Activated CD8-positive, alpha-beta T cell treated with anti-CD3 and anti-CD28 coated beads for 36 hours (primary cell): ENCODE measurements at regions not wholly inside any gene's neighbourhood (a gene's known extent, or its start where the extent isn't known, plus 50 kb on each side); places are given as distances from the start of the nearest gene placed in this dataset.

Source experiments
- ATAC-seq: fragments of 200-7000 bp; cut with Tn5 transposase; one replicate; pipeline ENCODE4 v1.10.0; 2021; ENCODE audit warnings: mild to moderate bottlenecking, moderate library complexity
- CTCF ChIA-PET: fragments of 350-600 bp; sonication (Branson Sonifier 250); formaldehyde crosslinking; loops from one replicate; lab custom pipeline; 2021; ENCODE audit warnings: antibody characterized with exemption; lab: Charles Lee
- POLR2A ChIA-PET: fragments of 350-600 bp; sonication (Branson Sonifier 250); formaldehyde crosslinking; loops from one replicate; lab custom pipeline; 2021; ENCODE audit warnings: antibody characterized with exemption; lab: Charles Lee
- DNase-seq: peaks from one replicate; pipeline ENCODE4 v3.0.0-alpha.2; 2020
- H3K27ac Mint-ChIP-seq: one replicate; pipeline ENCODE4 v1.8.0; 2021; ENCODE audit warnings: mild to moderate bottlenecking, mixed read lengths
- H3K27me3 Mint-ChIP-seq: one replicate; pipeline ENCODE4 v1.8.0; 2021; ENCODE audit warnings: mixed read lengths
- H3K36me3 Mint-ChIP-seq: one replicate; pipeline ENCODE4 v1.8.0; 2021; ENCODE audit warnings: low read depth, mixed read lengths
- H3K4me1 Mint-ChIP-seq: one replicate; pipeline ENCODE4 v1.8.0; 2021; ENCODE audit warnings: low read depth, mixed read lengths
- H3K4me3 Mint-ChIP-seq: one replicate; pipeline ENCODE4 v1.8.0; 2021; ENCODE audit warnings: mild to moderate bottlenecking, moderate library complexity, mixed read lengths
- H3K9me3 Mint-ChIP-seq: one replicate; pipeline ENCODE4 v1.8.0; 2021; ENCODE audit warnings: mixed read lengths
- intact Hi-C: fragments of 100-400 bp; cut with micrococcal nuclease; formaldehyde crosslinking; loops from one replicate; pipeline ENCODE4 v1.10.0; 2022
- TF ChIP-seq, protein P1 (sequence below): fragments of 200-600 bp; IDR thresholded peaks from one replicate; pipeline ENCODE4 v1.8.0; 2022; ENCODE audit warnings: antibody characterized with exemption, mild to moderate bottlenecking

DNA sequence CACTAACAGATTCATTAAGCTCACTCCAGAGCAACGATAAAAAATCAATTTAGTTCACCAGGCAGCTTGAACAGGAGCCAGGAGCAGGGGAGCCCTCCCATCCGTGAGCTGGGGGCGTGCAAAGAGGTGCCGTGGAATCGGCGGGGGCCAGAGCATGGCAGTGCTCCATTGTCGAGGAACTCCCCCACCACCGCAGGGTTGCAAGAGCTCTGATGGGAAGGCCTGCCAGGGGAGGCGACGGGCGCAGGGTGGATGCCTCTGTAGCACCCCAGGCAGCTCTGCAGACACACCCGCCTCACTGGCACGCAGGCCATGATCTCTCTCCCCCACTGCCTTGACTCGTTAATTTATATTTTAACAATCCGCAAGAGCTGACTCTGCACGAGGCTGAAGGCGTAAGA is 433.2 kb downstream of the MIAT start:
- intact Hi-C loops, result no loop called here
- ATAC-seq (no peak), DNase-seq (no peak)
- Mint-ChIP-seq H3K4me3 (no peak overlapping the region), H3K27me3 (peaks cover 9% of the 10 kb centered on the region), H3K9me3 (peaks cover 1% of the 10 kb centered on the region), H3K27ac (no peak overlapping the region), H3K36me3 (no peaks in the 10 kb centered on the region), H3K4me1 (no peaks in the 10 kb centered on the region)
- TF ChIP-seq, protein P1, sequence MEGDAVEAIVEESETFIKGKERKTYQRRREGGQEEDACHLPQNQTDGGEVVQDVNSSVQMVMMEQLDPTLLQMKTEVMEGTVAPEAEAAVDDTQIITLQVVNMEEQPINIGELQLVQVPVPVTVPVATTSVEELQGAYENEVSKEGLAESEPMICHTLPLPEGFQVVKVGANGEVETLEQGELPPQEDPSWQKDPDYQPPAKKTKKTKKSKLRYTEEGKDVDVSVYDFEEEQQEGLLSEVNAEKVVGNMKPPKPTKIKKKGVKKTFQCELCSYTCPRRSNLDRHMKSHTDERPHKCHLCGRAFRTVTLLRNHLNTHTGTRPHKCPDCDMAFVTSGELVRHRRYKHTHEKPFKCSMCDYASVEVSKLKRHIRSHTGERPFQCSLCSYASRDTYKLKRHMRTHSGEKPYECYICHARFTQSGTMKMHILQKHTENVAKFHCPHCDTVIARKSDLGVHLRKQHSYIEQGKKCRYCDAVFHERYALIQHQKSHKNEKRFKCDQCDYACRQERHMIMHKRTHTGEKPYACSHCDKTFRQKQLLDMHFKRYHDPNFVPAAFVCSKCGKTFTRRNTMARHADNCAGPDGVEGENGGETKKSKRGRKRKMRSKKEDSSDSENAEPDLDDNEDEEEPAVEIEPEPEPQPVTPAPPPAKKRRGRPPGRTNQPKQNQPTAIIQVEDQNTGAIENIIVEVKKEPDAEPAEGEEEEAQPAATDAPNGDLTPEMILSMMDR, result no peak
- POLR2A ChIA-PET, result no interaction called here
- CTCF ChIA-PET, result no interaction called here

DNA sequence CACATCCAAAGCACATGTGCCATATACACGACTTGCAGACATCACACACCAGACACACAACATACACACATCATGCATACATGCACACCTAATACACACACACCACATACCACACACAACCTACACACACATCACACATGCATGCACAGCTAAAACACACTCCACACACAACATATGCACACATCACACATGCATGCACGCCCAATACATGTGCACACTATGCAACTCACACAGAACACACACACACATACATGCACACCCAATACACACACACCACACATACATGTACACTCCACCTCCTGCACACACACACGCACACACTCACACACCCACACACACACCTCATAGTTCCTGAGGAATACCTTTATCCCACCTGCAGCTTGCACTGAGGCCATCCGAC is 436.0 kb downstream of the MIAT start:
- Mint-ChIP-seq H3K9me3 (no peaks in the 10 kb centered on the region), H3K4me1 (no peaks in the 10 kb centered on the region), H3K36me3 (no peaks in the 10 kb centered on the region), H3K27me3 (peaks cover 3% of the 10 kb centered on the region), H3K4me3 (no peak overlapping the region), H3K27ac (no peak overlapping the region)
- no peak for DNase-seq
- CTCF ChIA-PET, result no interaction called here
- no peak for ATAC-seq
- POLR2A ChIA-PET, result no interaction called here
- intact Hi-C loops, result no loop called here
- TF ChIP-seq, protein P1, result no peak

DNA sequence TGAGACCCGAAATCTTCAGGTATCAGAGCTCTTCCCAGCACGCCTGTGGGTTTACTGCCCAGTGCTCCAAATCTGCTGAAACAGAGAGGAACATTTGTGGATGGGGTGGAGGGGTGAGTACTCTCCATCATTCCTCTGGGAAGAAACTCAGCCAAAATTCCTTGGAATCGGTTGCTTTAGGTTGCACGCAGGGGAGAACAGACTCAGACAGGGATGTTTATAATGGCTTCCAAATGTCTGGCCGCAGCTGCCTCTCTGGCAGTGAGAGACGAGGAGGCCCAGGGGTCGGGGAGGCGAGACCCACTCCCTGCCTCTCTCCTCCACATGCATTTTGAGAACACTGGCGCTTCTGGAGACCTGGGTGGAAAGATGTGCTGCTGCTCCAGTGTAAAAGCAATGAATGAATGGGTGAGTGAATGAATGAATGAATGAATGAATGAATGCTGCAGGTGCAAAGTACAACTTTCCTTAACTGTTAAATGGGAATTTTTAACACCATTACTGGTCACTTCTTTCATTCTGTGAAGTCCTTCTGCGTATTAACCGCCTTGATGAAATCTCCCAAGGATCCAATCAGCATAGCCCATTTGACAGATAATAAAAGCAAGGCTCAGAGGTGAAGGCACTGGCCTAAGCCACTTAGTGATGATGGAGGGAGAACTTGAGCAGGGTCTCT is 437.4 kb downstream of the MIAT start:
- ATAC-seq, result no peak
- peaks cover 7% of the 10 kb centered on the region for H3K27me3 Mint-ChIP-seq
- no peak overlapping the region for H3K4me3 Mint-ChIP-seq
- no peak overlapping the region for H3K27ac Mint-ChIP-seq
- no peak for DNase-seq
- ChIA-PET POLR2A (no interaction called here), CTCF (no interaction called here)
- no peaks in the 10 kb centered on the region for H3K4me1 Mint-ChIP-seq
- intact Hi-C loops, result no loop called here
- TF ChIP-seq, protein P1, result no peak
- no peaks in the 10 kb centered on the region for H3K36me3 Mint-ChIP-seq
- no peaks in the 10 kb centered on the region for H3K9me3 Mint-ChIP-seq

DNA sequence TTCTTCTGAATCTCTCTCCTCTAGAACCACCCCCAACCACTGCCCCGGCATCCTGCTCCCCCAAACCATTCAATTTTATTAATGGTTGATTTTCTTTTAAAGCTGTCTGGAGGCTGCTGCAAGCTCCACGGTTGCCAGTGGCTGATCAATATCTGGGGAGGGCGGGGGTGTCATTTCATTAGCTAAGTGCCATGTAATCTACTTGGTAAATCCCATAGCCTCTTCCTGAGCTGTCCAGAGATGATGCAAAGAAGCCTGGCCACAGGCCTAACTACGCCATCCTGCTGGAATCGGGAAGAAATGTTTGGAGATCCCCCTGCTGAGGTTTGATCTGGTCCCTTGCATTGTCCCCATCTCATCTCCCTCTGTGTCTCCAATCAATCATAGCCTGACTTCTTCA is 440.1 kb downstream of the MIAT start:
- DNase-seq, result no peak
- Mint-ChIP-seq H3K4me3 (no peak overlapping the region), H3K4me1 (no peaks in the 10 kb centered on the region), H3K36me3 (no peaks in the 10 kb centered on the region), H3K9me3 (no peaks in the 10 kb centered on the region), H3K27ac (no peak overlapping the region), H3K27me3 (peaks cover 19% of the 10 kb centered on the region)
- TF ChIP-seq, protein P1, result no peak
- no peak for ATAC-seq
- CTCF ChIA-PET, result no interaction called here
- intact Hi-C loops, result no loop called here
- POLR2A ChIA-PET, result no interaction called here

DNA sequence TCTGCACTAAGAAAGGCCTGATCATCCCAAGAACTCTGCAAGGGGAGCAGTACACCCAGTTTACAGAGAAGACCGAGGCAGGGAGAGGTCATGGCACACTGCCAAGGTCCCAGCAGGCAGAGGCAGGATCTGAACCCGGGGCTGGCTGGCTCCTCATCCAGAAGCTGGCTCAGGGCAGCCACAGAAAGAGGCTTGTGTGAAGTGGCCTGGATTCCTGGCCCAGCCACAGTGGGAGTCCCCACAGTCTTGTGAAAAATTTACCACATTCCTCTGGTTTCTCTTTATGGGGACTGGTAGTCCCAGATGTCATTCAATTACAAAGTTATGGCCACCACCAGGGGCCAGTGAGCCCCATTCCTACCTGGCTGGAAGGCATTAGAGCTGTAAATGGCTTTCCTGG is 440.5 kb downstream of the MIAT start:
- H3K4me1 Mint-ChIP-seq, result no peaks in the 10 kb centered on the region
- ChIA-PET POLR2A (no interaction called here), CTCF (no interaction called here)
- TF ChIP-seq, protein P1, result no peak
- H3K27me3 Mint-ChIP-seq, result peaks cover 21% of the 10 kb centered on the region
- H3K4me3 Mint-ChIP-seq, result no peak overlapping the region
- H3K27ac Mint-ChIP-seq, result no peak overlapping the region
- ATAC-seq (no peak), DNase-seq (no peak)
- no peaks in the 10 kb centered on the region for H3K36me3 Mint-ChIP-seq
- intact Hi-C loops, result no loop called here
- H3K9me3 Mint-ChIP-seq, result no peaks in the 10 kb centered on the region
